Hypothalamus (tissue), 51 donors: ENCODE measurements at regions not wholly inside any gene's neighbourhood (a gene's known extent, or its start where the extent isn't known, plus 50 kb on each side); places are given as distances from the start of the nearest gene placed in this dataset.
A peak's percentile ranks its signal among the peaks of the same experiment; 100 is the strongest.
"Not testable (repeated sequence)": the region's sequence is repeated elsewhere in the genome, so short reads cannot be mapped to it uniquely, and the experiment has no call there.

Source experiments
- DNase-seq, 51 donors: peaks; one replicate each; lab custom pipeline; 2025; lab: John Stamatoyannopoulos, UW

- no peak for DNase-seq
Observed at GRCh38 chr5:163692091-163692490, 186.7 kb downstream of the MAT2B start.

GRCh38 chr5:163695830-163696578 is 190.6 kb downstream of the MAT2B start:
- DNase-seq: peak in 37 of 51 donors; percentile 2 to 52 (median 18)

GRCh38 chr5:163696579-163696887 is 191.1 kb downstream of the MAT2B start:
- DNase-seq: no peak

- no peak for DNase-seq
Observed at GRCh38 chr5:163706053-163706771, 200.8 kb downstream of the MAT2B start.

GRCh38 chr5:163712011-163712410 is 206.6 kb downstream of the MAT2B start:
- no peak for DNase-seq

GRCh38 chr5:163718272-163718671 is 212.9 kb downstream of the MAT2B start:
- no peak for DNase-seq

- no peak for DNase-seq
Observed at GRCh38 chr5:163724305-163724704, 218.9 kb downstream of the MAT2B start.

GRCh38 chr5:163727028-163727427 is 221.6 kb downstream of the MAT2B start:
- DNase-seq: peak in 5 of 51 donors; percentile 1 to 35 (median 3)

GRCh38 chr5:163730206-163730756 is 224.9 kb downstream of the MAT2B start:
- no peak for DNase-seq

- no peak for DNase-seq
Observed at GRCh38 chr5:163731256-163731655, 225.8 kb downstream of the MAT2B start.

- DNase-seq: no peak
Observed at GRCh38 chr5:163735069-163735468, 229.7 kb downstream of the MAT2B start.

- no peak for DNase-seq
Observed at GRCh38 chr5:163747586-163747985, 242.2 kb downstream of the MAT2B start.

- DNase-seq: no peak
Observed at GRCh38 chr5:163748934-163749333, 243.5 kb downstream of the MAT2B start.

GRCh38 chr5:163750415-163750814 is 245.0 kb downstream of the MAT2B start:
- DNase-seq: not testable (repeated sequence)

- no peak for DNase-seq
Observed at GRCh38 chr5:163755505-163755904, 250.1 kb downstream of the MAT2B start.

- DNase-seq: no peak
Observed at GRCh38 chr5:163756170-163756569, 250.8 kb downstream of the MAT2B start.

- no peak for DNase-seq
Observed at GRCh38 chr5:163757344-163757743, 251.9 kb downstream of the MAT2B start.

- DNase-seq: no peak
Observed at GRCh38 chr5:163758283-163758711, 252.9 kb downstream of the MAT2B start.

- no peak for DNase-seq
Observed at GRCh38 chr5:163759000-163759704, 253.7 kb downstream of the MAT2B start.

GRCh38 chr5:163760498-163760897 is 255.1 kb downstream of the MAT2B start:
- DNase-seq: no peak

GRCh38 chr5:163766936-163767670 is 261.7 kb downstream of the MAT2B start:
- no peak for DNase-seq
